Testis (tissue), 2 donors: ENCODE measurements at regions not wholly inside any gene's neighbourhood (a gene's known extent, or its start where the extent isn't known, plus 50 kb on each side); places are given as distances from the start of the nearest gene placed in this dataset.
"Not testable (repeated sequence)": the region's sequence is repeated elsewhere in the genome, so short reads cannot be mapped to it uniquely, and the experiment has no call there.

Source experiments
- DNase-seq: peaks from one replicate; pipeline ENCODE4 v3.0.0-alpha.2; 2019
- H3K27ac ChIP-seq, 2 donors: fragments of 200-600 bp; sonication (generic); one replicate each; pipeline ENCODE4 v1.5.1; 2019
- H3K27me3 ChIP-seq: fragments of 200-600 bp; sonication (generic); one replicate; pipeline ENCODE4 v1.5.1; 2019
- H3K36me3 ChIP-seq: fragments of 200-600 bp; sonication (generic); one replicate; pipeline ENCODE4 v1.5.1; 2017; ENCODE audit warnings: low read depth; ENCODE audit errors: missing control alignments
- H3K4me1 ChIP-seq: fragments of 200-600 bp; sonication (generic); one replicate; pipeline ENCODE4 v1.5.1; 2019
- H3K4me3 ChIP-seq, 2 donors: fragments of 200-600 bp; sonication (generic); one replicate each; pipeline ENCODE4 v1.5.1; 2017 to 2019
- H3K9me3 ChIP-seq: fragments of 200-600 bp; sonication (generic); one replicate; pipeline ENCODE4 v1.5.1; 2017
- CTCF ChIP-seq, 3 experiments: fragments of 450-650 bp in 2 of 3; fragments of 200-600 bp in 1 of 3; sonication (generic) in 1 of 3; IDR thresholded peaks; one replicate each; pipeline ENCODE4 v1.5.1; 2016 to 2019; ENCODE audit warnings: antibody characterized with exemption in 3 of 3, mild to moderate bottlenecking in 2 of 3, moderate library complexity in 1 of 3
- POLR2A ChIP-seq: fragments of 450-650 bp; IDR thresholded peaks from one replicate; pipeline ENCODE4 v1.6.1; 2017; ENCODE audit warnings: antibody characterized with exemption, mild to moderate bottlenecking, moderate library complexity
- WGBS, 2 donors: methylation state at CpG; one replicate each; pipeline ENCODE4 v1.1.5; 2018; 5-methylcytosine and 5-hydroxymethylcytosine counted together
- intact Hi-C: fragments of 100-400 bp; cut with DNase I; formaldehyde crosslinking; loops from one replicate; pipeline ENCODE4 v1.15.1; 2023; ENCODE audit warnings: low total_unique reads

DNA sequence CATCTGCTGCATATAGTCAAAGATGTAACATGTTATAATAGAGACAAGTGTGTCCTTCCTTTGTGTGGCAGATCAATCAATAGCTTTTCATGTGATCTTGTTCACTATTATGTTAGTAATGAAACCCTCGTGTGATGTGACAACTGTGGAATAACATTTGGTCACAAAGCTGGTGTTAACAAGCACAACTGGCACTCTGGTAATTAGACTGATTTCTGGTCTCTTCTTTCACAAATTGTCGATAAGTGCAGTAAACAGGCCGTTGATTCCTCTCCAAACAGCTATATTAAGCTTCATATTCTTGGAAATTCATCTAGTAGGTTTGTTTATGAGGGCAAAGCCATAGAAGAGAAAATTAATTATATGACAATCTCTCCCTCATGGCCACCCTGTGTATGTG lies 616.7 kb upstream of the PTBP2 start:
- Histone ChIP-seq H3K27me3 (no peaks in the 10 kb centered on the region), H3K36me3 (no peaks in the 10 kb centered on the region), H3K27ac (no peak overlapping the region), H3K4me1 (no peaks in the 10 kb centered on the region), H3K4me3 (no peak overlapping the region), H3K9me3 (no peaks in the 10 kb centered on the region)
- no peak for TF ChIP-seq CTCF (IDR thresholded peaks at IDR 0.05)
- no peak for TF ChIP-seq POLR2A
- intact Hi-C loops = no loop called here
- WGBS, 2 donors = 42 to 43% methylated on average over 3 of the region's 3 CpGs
- no peak for DNase-seq

- Histone ChIP-seq H3K9me3 (no peaks in the 10 kb centered on the region), H3K27me3 (no peaks in the 10 kb centered on the region), H3K4me1 (no peaks in the 10 kb centered on the region), H3K36me3 (no peaks in the 10 kb centered on the region), H3K4me3 (no peak overlapping the region), H3K27ac (no peak overlapping the region)
- no peak for TF ChIP-seq POLR2A
- TF ChIP-seq CTCF (IDR thresholded peaks at IDR 0.05) = no peak
- no peak for DNase-seq
- 78 to 83% methylated on average over 6 of the region's 6 CpGs for WGBS, 2 donors
- intact Hi-C loops = no loop called here
Measured at GRCh38 chr1:96116731-96117130, 604.9 kb upstream of the PTBP2 start.

DNA sequence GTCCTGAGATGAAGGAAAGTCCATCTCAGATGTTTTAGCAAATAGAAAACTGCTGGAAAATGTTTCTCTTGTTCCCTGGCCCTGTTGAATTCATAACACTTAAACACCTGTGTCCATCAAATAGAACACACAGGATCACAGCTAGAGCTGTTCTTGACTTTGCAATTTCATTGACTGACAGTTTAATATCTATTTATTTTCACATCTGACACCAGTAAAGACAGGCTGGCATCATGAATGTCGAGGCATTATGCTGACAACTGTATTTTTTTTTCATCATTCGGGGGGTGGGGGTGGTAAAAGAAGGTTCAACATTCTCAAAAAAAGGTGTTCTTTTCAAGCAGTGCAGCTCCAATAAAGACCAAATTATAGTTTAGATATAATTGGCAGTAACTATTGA lies 591.2 kb upstream of the PTBP2 start:
- DNase-seq = no peak
- Histone ChIP-seq H3K4me1 (no peaks in the 10 kb centered on the region), H3K4me3 (no peak overlapping the region), H3K27me3 (no peaks in the 10 kb centered on the region), H3K9me3 (no peaks in the 10 kb centered on the region), H3K36me3 (no peaks in the 10 kb centered on the region), H3K27ac (no peak overlapping the region)
- no peak for TF ChIP-seq CTCF (IDR thresholded peaks at IDR 0.05)
- TF ChIP-seq POLR2A = no peak
- WGBS, 2 donors = 78 to 93% methylated on average over 2 of the region's 2 CpGs
- intact Hi-C loops = no loop called here

DNA sequence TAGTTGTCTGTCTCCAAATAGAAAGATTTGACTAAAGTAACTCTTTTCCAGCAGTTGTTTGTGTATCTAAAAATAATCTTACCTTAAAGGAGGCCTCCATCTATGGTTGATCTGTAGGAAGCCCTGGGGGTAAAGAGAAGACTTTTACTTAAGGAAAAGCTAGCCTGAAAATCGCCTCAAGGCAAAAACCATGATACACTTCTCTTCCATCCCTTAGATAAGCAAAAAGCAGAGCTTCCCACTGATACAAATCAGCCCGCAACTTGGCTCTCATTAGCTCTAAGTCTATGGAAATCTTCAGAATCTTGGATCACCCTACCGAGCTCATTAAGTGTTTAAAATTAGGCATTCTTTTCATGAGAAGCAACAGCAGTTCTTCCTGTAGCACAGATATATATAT lies 576.9 kb upstream of the PTBP2 start:
- Histone ChIP-seq H3K4me1 (no peaks in the 10 kb centered on the region), H3K4me3 (no peak overlapping the region), H3K27me3 (no peaks in the 10 kb centered on the region), H3K27ac (no peak overlapping the region), H3K36me3 (no peaks in the 10 kb centered on the region), H3K9me3 (no peaks in the 10 kb centered on the region)
- TF ChIP-seq POLR2A (no peak), CTCF (IDR thresholded peaks at IDR 0.05) (no peak)
- no peak for DNase-seq
- intact Hi-C loops = no loop called here
- WGBS, 2 donors = 74 to 77% methylated on average over 3 of the region's 3 CpGs

- no peaks in the 10 kb centered on the region for H3K36me3 ChIP-seq
- TF ChIP-seq POLR2A = no peak
- TF ChIP-seq CTCF (IDR thresholded peaks at IDR 0.05) = no peak
- no peak overlapping the region for H3K27ac ChIP-seq
- H3K4me3 ChIP-seq = no peak overlapping the region
- intact Hi-C loops = no loop called here
- no peaks in the 10 kb centered on the region for H3K27me3 ChIP-seq
- no peaks in the 10 kb centered on the region for H3K4me1 ChIP-seq
- DNase-seq = no peak
- H3K9me3 ChIP-seq = no peaks in the 10 kb centered on the region
Measured at GRCh38 chr1:96145492-96145891, 576.1 kb upstream of the PTBP2 start.

DNA sequence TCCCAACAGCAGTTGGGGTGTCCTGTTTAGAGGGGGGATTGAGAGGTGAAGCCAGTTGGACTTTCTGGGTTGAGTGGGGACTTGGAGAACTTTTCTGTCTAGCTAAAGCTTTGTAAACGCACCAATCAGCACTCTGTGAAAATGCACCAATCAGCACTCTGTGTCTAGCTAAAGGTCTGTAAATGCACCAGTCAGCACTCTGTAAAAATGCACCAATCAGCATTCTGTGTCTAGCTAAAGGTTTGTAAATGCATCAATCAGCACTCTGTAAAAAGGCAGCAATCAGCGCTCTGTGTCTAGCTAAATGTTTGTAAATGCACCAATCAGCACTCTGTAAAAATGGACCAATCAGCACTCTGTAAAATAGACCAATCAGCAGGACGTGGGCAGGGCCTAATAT lies 568.6 kb upstream of the PTBP2 start:
- intact Hi-C loops, H3K4me3 ChIP-seq, DNase-seq, H3K27ac ChIP-seq, H3K9me3 ChIP-seq, H3K27me3 ChIP-seq, H3K4me1 ChIP-seq, H3K36me3 ChIP-seq: not testable (repeated sequence)
- 76 to 82% methylated on average over 3 of the region's 3 CpGs for WGBS, 2 donors
